SK-N-SH treated with all-trans-retinoic acid at 6 μM for 48 hours (cell line): ENCODE measurements at regions not wholly inside any gene's neighbourhood (a gene's known extent, or its start where the extent isn't known, plus 50 kb on each side); places are given as distances from the start of the nearest gene placed in this dataset.

Experiments
- BACH2 ChIP-seq: fragments of 250-450 bp; sonication (Bioruptor Pico); IDR thresholded peaks from 2 replicates; pipeline ENCODE4 v1.9.0; 2021; ENCODE audit warnings: mild to moderate bottlenecking, borderline replicate concordance
- OSR1 ChIP-seq: fragments of 250-450 bp; sonication (Bioruptor Pico); IDR thresholded peaks from 2 replicates; pipeline ENCODE4 v1.8.0; 2022; ENCODE audit warnings: moderate library complexity, mild to moderate bottlenecking, inconsistent platforms
- ZC3H10 ChIP-seq: fragments of 250-450 bp; sonication (Bioruptor Pico); IDR thresholded peaks from 2 replicates; pipeline ENCODE4 v1.5.1; 2021; ENCODE audit warnings: mild to moderate bottlenecking, moderate library complexity
- ZFP3 ChIP-seq: fragments of 250-450 bp; sonication (Bioruptor Pico); IDR thresholded peaks from 2 replicates; pipeline ENCODE4 v1.5.0; 2020; ENCODE audit warnings: mild to moderate bottlenecking, moderate library complexity
- ZFP30 ChIP-seq: fragments of 450-650 bp; formaldehyde crosslinking; IDR thresholded peaks from 2 replicates; pipeline ENCODE4 v1.5.0; 2022; ENCODE audit warnings: mild to moderate bottlenecking, moderate library complexity
- ZNF565 ChIP-seq: fragments of 450-650 bp; formaldehyde crosslinking; conservative IDR thresholded peaks from 2 replicates; pipeline ENCODE4 v1.5.0; 2020; ENCODE audit warnings: low read depth, mild to moderate bottlenecking, moderate library complexity
- TF ChIP-seq, protein P1 (sequence below): fragments of 250-450 bp; sonication (Bioruptor Pico); IDR thresholded peaks from 2 replicates; pipeline ENCODE4 v1.8.0; 2020; ENCODE audit warnings: mild to moderate bottlenecking, moderate library complexity, borderline replicate concordance
- TF ChIP-seq, protein P2 (sequence below): fragments of 250-450 bp; sonication (Bioruptor Pico); IDR thresholded peaks from 2 replicates; pipeline ENCODE4 v1.5.1; 2020; ENCODE audit warnings: low read depth, mild to moderate bottlenecking, moderate library complexity

GRCh38 chrX:79443121-79443520, 76.0 kb upstream of the ITM2A start:
- TF ChIP-seq, protein P1, sequence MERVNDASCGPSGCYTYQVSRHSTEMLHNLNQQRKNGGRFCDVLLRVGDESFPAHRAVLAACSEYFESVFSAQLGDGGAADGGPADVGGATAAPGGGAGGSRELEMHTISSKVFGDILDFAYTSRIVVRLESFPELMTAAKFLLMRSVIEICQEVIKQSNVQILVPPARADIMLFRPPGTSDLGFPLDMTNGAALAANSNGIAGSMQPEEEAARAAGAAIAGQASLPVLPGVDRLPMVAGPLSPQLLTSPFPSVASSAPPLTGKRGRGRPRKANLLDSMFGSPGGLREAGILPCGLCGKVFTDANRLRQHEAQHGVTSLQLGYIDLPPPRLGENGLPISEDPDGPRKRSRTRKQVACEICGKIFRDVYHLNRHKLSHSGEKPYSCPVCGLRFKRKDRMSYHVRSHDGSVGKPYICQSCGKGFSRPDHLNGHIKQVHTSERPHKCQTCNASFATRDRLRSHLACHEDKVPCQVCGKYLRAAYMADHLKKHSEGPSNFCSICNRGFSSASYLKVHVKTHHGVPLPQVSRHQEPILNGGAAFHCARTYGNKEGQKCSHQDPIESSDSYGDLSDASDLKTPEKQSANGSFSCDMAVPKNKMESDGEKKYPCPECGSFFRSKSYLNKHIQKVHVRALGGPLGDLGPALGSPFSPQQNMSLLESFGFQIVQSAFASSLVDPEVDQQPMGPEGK (CRISPR knock-in tag), result no peak
- no peak for TF ChIP-seq ZNF565 (CRISPR knock-in tag)
- no peak for TF ChIP-seq BACH2
- no peak for TF ChIP-seq ZC3H10 (CRISPR knock-in tag)
- no peak for TF ChIP-seq ZFP30 (CRISPR knock-in tag)
- no peak for TF ChIP-seq ZFP3 (CRISPR knock-in tag)
- TF ChIP-seq, protein P2, sequence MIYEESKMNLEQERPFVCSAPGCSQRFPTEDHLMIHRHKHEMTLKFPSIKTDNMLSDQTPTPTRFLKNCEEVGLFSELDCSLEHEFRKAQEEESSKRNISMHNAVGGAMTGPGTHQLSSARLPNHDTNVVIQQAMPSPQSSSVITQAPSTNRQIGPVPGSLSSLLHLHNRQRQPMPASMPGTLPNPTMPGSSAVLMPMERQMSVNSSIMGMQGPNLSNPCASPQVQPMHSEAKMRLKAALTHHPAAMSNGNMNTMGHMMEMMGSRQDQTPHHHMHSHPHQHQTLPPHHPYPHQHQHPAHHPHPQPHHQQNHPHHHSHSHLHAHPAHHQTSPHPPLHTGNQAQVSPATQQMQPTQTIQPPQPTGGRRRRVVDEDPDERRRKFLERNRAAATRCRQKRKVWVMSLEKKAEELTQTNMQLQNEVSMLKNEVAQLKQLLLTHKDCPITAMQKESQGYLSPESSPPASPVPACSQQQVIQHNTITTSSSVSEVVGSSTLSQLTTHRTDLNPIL (CRISPR knock-in tag), result no peak
- TF ChIP-seq OSR1 (CRISPR knock-in tag), result no peak
